UCSD-AML1 (cell line): ENCODE measurements at regions not wholly inside any gene's neighbourhood (a gene's known extent, or its start where the extent isn't known, plus 50 kb on each side); places are given as distances from the start of the nearest gene placed in this dataset.

Experiments
- DNase-seq: peaks from one replicate; lab custom pipeline; 2025; ENCODE audit not compliant: unreplicated experiment; lab: John Stamatoyannopoulos, UW

GRCh38 chr9:91155746-91156376, 205.9 kb downstream of the AUH start:
- DNase-seq, result no peak

- DNase-seq, result no peak
Observed at GRCh38 chr9:91156451-91157234, 205.1 kb downstream of the AUH start.

GRCh38 chr9:91157883-91158282, 203.8 kb downstream of the AUH start:
- no peak for DNase-seq

- no peak for DNase-seq
Observed at GRCh38 chr9:91158286-91158685, 203.4 kb downstream of the AUH start.

DNA sequence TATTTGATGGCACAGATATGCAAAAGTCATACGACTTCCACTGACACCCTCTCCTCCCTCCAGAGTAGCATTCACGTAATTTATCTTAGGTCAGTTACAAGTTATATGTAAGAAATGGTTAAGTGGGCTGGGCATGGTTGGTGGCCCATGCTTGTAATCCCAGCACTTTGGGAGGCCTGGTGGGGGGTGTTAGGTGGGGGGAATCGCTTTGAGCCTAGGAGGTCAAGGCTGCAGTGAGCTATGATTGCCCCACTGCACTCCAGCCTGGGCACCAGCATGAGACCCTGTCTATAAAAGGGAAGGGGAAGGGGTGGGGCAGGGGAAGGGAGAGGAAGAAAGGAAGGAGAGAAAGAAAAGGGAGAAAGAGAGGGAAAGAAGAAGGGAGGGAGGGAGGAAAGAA, 202.8 kb downstream of the AUH start:
- no peak for DNase-seq

- DNase-seq, result no peak
Observed at GRCh38 chr9:91159664-91160121, 202.0 kb downstream of the AUH start.

GRCh38 chr9:91160181-91160580, 201.5 kb downstream of the AUH start:
- no peak for DNase-seq

- DNase-seq, result no peak
Observed at GRCh38 chr9:91160599-91161464, 200.9 kb downstream of the AUH start.

GRCh38 chr9:91161465-91162300, 200.0 kb downstream of the AUH start:
- DNase-seq, result no peak

DNA sequence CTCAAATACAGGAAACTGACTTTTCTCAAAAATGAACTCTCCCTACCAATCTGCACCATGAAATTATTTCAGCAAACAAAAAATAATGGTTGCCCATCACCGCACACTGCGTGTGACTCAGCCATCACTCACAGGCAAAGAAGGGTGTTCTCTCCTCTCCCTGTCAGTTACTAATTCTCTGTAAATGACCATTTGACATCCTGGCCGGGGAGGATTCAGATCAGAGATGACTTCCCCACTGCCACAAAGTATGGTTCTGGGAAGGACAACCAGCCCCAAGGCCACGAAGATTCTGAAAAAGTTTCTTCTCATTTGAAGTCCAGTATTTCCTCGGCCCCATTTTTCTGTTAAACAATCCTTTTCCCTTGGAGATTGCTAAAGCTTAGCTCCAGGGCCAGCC, 199.4 kb downstream of the AUH start:
- no peak for DNase-seq

DNA sequence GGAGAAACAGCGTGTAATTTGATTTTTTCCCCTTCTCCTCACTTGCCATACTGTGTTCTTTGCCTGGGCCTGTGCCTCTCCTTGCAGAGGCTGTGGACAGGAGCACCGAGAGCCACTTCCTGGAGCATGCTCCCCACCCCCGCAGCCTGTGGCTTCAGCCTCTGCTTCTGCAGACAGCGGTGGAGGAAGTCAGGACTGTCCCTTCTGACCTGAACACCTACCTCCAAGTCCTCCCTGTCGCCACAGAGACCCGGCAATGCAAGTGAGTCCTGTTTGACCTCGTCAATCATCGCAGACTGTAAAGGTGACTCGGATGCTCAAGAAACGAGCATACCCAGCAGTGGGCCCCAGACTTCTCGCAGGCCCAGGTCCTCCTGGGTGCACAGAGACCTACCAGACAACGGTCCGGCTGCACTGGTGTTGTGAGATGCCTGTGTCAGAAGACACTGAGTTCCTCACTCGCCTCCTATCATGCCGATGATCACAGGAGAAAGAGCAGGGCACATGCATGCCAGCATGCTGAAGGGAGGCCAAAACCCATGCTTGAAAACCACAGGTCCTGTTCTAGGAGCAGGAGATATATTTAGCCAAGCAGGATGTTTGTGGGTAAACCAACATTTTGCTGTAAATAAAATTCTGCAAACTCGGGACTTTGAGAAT, 198.8 kb downstream of the AUH start:
- DNase-seq, result peak; percentile 69

- no peak for DNase-seq
Observed at GRCh38 chr9:91163444-91163772, 198.3 kb downstream of the AUH start.

- DNase-seq, result no peak
Observed at GRCh38 chr9:91163773-91164471, 197.8 kb downstream of the AUH start.
